HG03442 (cell line): ENCODE measurements at regions not wholly inside any gene's neighbourhood (a gene's known extent, or its start where the extent isn't known, plus 50 kb on each side); places are given as distances from the start of the nearest gene placed in this dataset.

ENCODE experiments used
- ATAC-seq: cut with Tn5 transposase; IDR thresholded peaks from one replicate; pipeline ENCODE4 v1.9.1; 2021; ENCODE audit warnings: mild to moderate bottlenecking, moderate library complexity; ENCODE audit not compliant: unreplicated experiment

GRCh38 chr22:49590851-49591445 is 236.7 kb downstream of the BRD1 start:
- ATAC-seq = no peak

GRCh38 chr22:49590381-49590780 is 237.3 kb downstream of the BRD1 start:
- ATAC-seq = no peak

DNA sequence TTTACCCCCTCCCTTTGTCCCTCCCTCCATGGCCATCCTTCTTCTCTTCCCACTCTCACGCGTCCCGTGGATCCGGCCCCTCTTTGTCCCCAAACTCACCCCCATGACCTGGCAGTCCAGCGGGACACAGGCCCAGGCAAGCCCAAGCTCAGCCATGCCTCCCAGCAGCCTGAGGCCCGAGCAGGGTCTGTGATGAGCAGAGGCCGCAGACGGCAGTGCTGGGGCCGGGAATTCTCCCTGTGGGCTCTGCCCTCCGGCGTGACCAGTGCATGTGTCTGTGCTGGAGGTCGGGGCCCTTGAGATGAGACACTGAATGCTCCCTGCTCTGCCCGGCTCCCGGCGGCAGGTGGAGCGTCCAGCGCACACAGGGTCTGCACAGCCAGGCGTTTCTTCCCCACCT is 237.9 kb downstream of the BRD1 start:
- ATAC-seq = no peak

DNA sequence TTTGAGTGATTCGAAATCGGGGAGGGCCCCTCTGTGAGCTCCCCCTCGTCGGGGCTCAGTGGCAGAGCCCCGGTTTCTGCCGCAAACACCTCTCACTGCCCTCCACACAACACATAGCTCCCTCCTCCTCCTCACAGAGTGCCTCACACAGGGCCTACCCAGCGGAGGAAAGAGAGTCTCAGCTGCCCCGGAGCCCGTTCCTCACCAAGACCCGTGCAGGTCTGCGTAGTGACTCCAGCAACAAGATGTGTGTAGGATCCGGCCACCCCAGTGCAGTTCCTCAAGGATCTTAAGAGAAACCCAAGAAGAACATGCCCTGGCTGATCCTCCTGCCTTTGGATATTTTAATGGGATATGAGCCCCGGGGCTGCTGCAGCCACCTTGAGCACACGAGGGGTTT is 238.4 kb downstream of the BRD1 start:
- no peak for ATAC-seq

DNA sequence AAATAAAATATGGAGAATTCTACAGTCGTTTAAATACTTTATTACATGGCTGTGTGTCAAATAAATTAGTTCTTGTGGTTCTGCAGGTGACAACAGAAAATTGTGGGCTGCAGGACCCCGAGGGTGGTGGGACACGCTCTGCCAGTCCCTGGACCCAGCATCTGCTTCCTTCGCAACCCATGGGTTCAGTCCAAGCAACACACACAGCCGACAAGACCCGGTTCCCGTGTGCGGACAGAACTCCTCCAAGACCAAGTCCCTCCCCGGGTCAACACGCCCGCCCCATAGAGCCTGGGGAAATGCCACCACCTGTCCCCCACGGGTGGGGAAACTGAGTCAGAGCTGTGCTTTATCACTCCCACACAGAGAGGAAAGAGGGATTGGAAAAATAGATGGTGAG is 238.9 kb downstream of the BRD1 start:
- no peak for ATAC-seq

DNA sequence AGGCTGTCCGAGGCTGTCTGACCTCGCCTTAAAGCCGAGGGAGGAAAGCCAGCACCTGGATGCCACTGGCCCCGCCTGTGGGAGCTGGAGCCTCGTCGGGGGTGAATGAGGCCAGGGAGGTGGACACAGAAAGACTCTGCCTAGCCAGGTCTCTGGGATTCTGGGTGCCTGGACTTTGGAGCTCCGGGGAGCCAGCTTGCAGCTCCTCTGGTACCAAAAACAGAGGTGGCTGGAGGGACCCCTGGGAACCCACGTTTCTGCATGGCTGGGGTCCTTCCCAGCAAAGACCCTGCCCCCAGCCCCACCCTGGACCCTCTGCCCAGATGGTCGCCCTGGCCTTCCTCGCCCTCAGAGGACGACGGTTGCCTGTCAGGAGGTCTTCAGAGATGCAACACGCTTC is 239.7 kb downstream of the BRD1 start:
- no peak for ATAC-seq

GRCh38 chr22:49587421-49587820 is 240.3 kb downstream of the BRD1 start:
- ATAC-seq = no peak

DNA sequence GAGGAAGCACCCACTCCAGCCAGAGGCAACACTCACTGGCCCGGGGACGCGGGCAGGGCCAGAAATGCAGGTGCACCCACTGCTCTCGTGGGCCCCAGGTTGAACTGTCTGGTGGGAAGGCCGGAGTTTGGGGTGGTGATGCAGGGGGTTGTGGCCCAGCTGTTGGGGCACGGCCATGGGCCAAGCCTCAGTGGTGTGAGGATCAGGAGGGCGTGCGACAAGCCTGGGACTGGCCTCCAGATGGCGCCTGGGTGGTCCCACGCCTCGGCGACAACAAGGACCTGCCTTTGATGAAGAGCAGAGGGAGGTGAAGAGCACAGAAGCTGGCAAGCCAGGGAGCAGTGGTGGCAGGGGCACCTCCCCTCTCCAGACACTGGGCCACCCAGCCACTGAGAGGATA is 240.8 kb downstream of the BRD1 start:
- ATAC-seq = no peak

GRCh38 chr22:49586244-49586748 is 241.4 kb downstream of the BRD1 start:
- ATAC-seq = no peak

- ATAC-seq = no peak
Observed at GRCh38 chr22:49585461-49586243, 242.0 kb downstream of the BRD1 start.

GRCh38 chr22:49583886-49584505 is 243.7 kb downstream of the BRD1 start:
- no peak for ATAC-seq

- no peak for ATAC-seq
Observed at GRCh38 chr22:49583341-49583740, 244.3 kb downstream of the BRD1 start.

- ATAC-seq = no peak
Observed at GRCh38 chr22:49582678-49583077, 245.0 kb downstream of the BRD1 start.

DNA sequence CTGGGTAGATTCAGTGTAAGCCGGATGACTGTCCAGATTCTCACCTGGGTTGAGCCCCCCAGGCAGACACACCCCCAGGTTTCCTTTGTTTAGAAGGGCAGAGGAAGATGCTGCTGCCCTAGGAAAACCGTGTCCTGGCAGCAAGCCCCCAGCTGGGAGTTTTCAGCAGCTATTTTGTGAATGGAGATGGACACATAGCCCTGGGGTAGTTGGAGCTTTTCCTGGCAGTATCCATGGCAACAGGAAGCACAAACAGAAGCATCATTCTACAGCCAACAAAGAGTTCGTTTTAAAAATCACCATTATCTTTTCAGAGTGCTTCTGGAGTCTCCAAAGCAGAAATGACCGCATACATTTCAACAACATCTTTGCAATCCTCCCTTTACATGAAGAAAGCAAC is 245.5 kb downstream of the BRD1 start:
- ATAC-seq = no peak

DNA sequence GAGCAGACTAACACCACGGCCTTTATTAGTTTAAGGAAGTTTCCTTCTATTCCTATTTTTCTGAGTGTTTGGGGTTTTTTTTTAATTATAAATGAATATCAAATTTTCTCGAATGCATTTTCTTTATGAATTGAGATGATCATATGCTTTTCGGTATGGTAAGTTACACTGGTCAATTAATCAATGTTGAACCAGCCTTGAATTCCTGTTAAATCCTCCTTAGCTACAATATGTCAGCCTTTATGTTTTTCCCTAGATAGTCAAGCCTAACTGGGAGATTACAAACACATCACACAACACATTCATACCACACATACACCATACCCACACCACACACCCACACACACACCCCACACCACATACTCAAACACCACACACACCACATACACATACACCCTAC is 247.6 kb downstream of the BRD1 start:
- ATAC-seq = no peak

GRCh38 chr22:49577168-49578060 is 250.3 kb downstream of the BRD1 start:
- ATAC-seq = no peak

DNA sequence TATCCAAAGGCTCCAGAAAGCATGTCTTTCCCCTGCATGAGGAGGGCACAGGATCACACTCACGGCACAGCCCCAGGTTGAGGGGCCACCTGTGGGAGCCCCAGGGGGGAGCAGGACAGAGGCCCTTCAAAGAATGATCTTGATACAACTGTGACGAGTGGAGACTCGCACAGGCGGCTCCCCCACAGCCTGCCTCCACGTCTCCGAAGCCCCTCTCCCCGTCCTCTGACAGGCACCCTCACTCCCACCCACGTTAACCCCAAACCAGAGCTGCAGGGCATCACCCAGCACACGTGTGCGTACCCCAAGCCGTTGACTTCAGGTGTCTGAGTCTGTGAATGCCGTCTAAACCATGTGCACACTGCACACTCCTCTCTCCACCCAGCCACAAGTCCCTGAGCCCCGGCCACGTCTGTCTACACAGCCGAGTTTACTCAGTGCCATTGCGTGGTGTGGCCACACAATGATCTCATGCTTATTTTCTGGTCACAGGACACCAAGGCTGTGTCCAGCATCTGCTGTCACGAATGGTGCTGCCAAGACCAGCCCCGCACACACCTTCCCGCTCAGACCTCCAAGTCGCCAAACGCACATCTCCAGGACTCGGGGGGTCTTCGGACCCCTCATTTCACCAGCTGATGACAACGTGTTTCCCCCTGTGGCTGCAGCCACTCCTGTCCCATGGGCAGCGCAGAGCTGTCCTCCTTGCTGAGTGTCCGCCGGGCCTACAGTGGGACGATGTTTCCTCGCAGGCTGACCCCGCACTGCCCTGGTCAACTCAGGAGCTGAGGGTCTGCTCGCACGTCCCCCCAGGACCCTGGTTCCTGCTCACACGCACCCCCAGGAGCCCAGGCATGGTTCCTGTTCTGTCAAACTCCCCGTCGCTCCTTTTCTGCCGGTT is 251.2 kb downstream of the BRD1 start:
- ATAC-seq = no peak

GRCh38 chr22:49575703-49576081 is 252.0 kb downstream of the BRD1 start:
- ATAC-seq = no peak

DNA sequence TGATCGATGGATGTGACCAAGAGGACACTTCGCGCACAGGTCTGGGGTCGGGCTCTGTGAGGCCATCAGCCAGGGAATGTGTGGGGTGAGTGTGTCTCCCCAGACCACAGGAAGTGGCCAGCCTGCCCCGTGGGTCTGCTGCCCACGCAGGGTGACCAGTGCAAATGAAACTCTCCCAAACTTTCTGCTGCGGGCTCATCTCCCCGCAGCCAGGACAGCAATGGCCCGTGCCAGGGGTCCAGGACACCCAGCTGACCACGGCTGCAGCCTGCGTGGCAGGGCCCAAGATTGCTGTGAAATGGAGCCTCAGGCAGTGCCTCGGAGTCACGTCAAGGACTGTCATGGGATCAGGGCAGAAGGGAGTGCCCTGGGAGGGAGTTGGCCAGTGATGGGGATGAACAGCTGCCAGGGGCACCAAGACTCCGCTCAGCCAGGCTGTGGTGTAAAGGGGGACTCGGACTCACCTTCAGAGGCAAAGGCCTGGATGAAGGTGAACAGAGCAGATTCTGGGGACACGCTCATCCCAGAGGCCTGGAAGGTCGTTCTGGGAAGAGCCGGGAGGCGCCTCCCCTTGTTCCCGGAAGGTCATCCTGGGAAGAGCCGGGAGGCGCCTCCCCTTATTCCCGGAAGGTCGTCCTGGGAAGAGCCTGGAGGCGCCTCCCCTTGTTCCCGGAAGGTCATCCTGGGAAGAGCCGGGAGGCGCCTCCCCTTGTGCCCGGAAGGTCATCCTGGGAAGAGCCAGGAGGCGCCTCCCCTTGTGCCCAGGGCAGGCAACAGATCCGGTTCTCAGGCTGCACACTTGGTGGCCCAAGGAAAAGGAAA is 252.6 kb downstream of the BRD1 start:
- ATAC-seq = no peak
